WTC11 (cell line): ENCODE measurements at regions not wholly inside any gene's neighbourhood (a gene's known extent, or its start where the extent isn't known, plus 50 kb on each side); places are given as distances from the start of the nearest gene placed in this dataset.
"Not testable (repeated sequence)": the region's sequence is repeated elsewhere in the genome, so short reads cannot be mapped to it uniquely, and the experiment has no call there.

Experiments
- ATAC-seq: fragments of 200-7000 bp; cut with Tn5 transposase; 2 replicates; pipeline ENCODE4 v1.10.0; 2021; ENCODE audit warnings: mild to moderate bottlenecking, moderate library complexity
- CTCF ChIA-PET: fragments of 300-600 bp; sonication (Branson Sonifier 250); formaldehyde crosslinking; loops from one replicate; lab custom pipeline; 2021; ENCODE audit warnings: antibody characterized with exemption; lab: Charles Lee
- POLR2A ChIA-PET: fragments of 350-600 bp; sonication (Branson Sonifier 250); formaldehyde crosslinking; loops from one replicate; lab custom pipeline; 2021; ENCODE audit warnings: antibody characterized with exemption; lab: Charles Lee
- DNase-seq: peaks from one replicate; pipeline ENCODE4 v3.0.0; 2021; ENCODE audit warnings: low spot score
- H3K27ac Mint-ChIP-seq: 2 replicates; pipeline ENCODE4 v1.8.0; 2021; ENCODE audit warnings: mixed read lengths
- H3K27me3 Mint-ChIP-seq: 2 replicates; pipeline ENCODE4 v1.8.0; 2021; ENCODE audit warnings: low read depth, mild to moderate bottlenecking, moderate library complexity, mixed read lengths
- H3K36me3 Mint-ChIP-seq: 2 replicates; pipeline ENCODE4 v1.8.0; 2021; ENCODE audit warnings: mixed read lengths
- H3K4me1 Mint-ChIP-seq: 2 replicates; pipeline ENCODE4 v1.8.0; 2022; ENCODE audit warnings: mixed read lengths
- H3K4me3 Mint-ChIP-seq: 2 replicates; pipeline ENCODE4 v1.8.0; 2021; ENCODE audit warnings: mild to moderate bottlenecking, moderate library complexity, mixed read lengths
- H3K9me3 Mint-ChIP-seq: 2 replicates; pipeline ENCODE4 v1.8.0; 2021; ENCODE audit warnings: mixed read lengths
- FOXJ3 ChIP-seq: sonication (generic); formaldehyde crosslinking; IDR thresholded peaks from 2 replicates; pipeline ENCODE4 v1.9.0; 2021; ENCODE audit warnings: missing genetic modification reagents, mild to moderate bottlenecking, borderline replicate concordance
- FOXP1 ChIP-seq: sonication (generic); formaldehyde crosslinking; IDR thresholded peaks from 2 replicates; pipeline ENCODE4 v1.8.0; 2022; ENCODE audit warnings: missing genetic modification reagents, mild to moderate bottlenecking, moderate library complexity, borderline replicate concordance
- JAZF1 ChIP-seq: fragments of 250-450 bp; sonication (Bioruptor Pico); IDR thresholded peaks from 2 replicates; pipeline ENCODE4 v1.9.0; 2021; ENCODE audit warnings: moderate library complexity, mild to moderate bottlenecking, inconsistent platforms
- JUN ChIP-seq: sonication (generic); formaldehyde crosslinking; IDR thresholded peaks from 2 replicates; pipeline ENCODE4 v1.8.0; 2023; ENCODE audit warnings: mild to moderate bottlenecking, missing genetic modification reagents
- NFYB ChIP-seq: sonication (generic); formaldehyde crosslinking; conservative IDR thresholded peaks from 2 replicates; pipeline ENCODE4 v1.8.0; 2022; ENCODE audit warnings: low read depth, missing genetic modification reagents
- NR1H2 ChIP-seq: sonication (generic); formaldehyde crosslinking; IDR thresholded peaks from 2 replicates; pipeline ENCODE4 v1.9.0; 2021; ENCODE audit warnings: mild to moderate bottlenecking, moderate library complexity, missing genetic modification reagents
- PRRX2 ChIP-seq: fragments of 250-450 bp; sonication (Bioruptor Pico); IDR thresholded peaks from 2 replicates; pipeline ENCODE4 v1.8.0; 2021; ENCODE audit warnings: mild to moderate bottlenecking
- SMAD3 ChIP-seq: sonication (generic); formaldehyde crosslinking; IDR thresholded peaks from 2 replicates; pipeline ENCODE4 v1.8.0; 2022; ENCODE audit warnings: missing genetic modification reagents, mild to moderate bottlenecking, borderline replicate concordance
- SOX15 ChIP-seq: fragments of 250-450 bp; sonication (Bioruptor Pico); IDR thresholded peaks from 2 replicates; pipeline ENCODE4 v1.9.0; 2021; ENCODE audit warnings: mild to moderate bottlenecking
- ZNF219 ChIP-seq: sonication (generic); formaldehyde crosslinking; IDR thresholded peaks from 2 replicates; pipeline ENCODE4 v1.8.0; 2023; ENCODE audit warnings: missing genetic modification reagents, mild to moderate bottlenecking, borderline replicate concordance
- ZNF263 ChIP-seq: sonication (generic); formaldehyde crosslinking; IDR thresholded peaks from 2 replicates; pipeline ENCODE4 v1.8.1; 2022; ENCODE audit warnings: low read depth, mild to moderate bottlenecking, moderate library complexity, missing genetic modification reagents
- TF ChIP-seq, protein P1 (sequence below): sonication (generic); formaldehyde crosslinking; IDR thresholded peaks from 2 replicates; pipeline ENCODE4 v1.8.1; 2022; ENCODE audit warnings: low read depth, missing genetic modification reagents, borderline replicate concordance
- TF ChIP-seq, protein P2 (sequence below): sonication (generic); formaldehyde crosslinking; IDR thresholded peaks from 2 replicates; pipeline ENCODE4 v1.8.0; 2023; ENCODE audit warnings: missing genetic modification reagents, mild to moderate bottlenecking, borderline replicate concordance
- TF ChIP-seq, protein P3 (sequence below): sonication (generic); formaldehyde crosslinking; IDR thresholded peaks from 2 replicates; pipeline ENCODE4 v1.8.1; 2022; ENCODE audit warnings: mild to moderate bottlenecking, moderate library complexity, missing genetic modification reagents
- TF ChIP-seq, protein P4 (sequence below): fragments of 250-450 bp; sonication (Bioruptor Pico); IDR thresholded peaks from 2 replicates; pipeline ENCODE4 v1.9.0; 2021; ENCODE audit warnings: moderate library complexity, mild to moderate bottlenecking, inconsistent platforms, borderline replicate concordance
- TF ChIP-seq, protein P5 (sequence below): fragments of 250-450 bp; sonication (Bioruptor Pico); IDR thresholded peaks from 2 replicates; pipeline ENCODE4 v1.8.0; 2021; ENCODE audit warnings: mild to moderate bottlenecking
- TF ChIP-seq, protein P6 (sequence below): sonication (generic); formaldehyde crosslinking; IDR thresholded peaks from 2 replicates; pipeline ENCODE4 v1.8.0; 2022; ENCODE audit warnings: mild to moderate bottlenecking, missing genetic modification reagents

DNA sequence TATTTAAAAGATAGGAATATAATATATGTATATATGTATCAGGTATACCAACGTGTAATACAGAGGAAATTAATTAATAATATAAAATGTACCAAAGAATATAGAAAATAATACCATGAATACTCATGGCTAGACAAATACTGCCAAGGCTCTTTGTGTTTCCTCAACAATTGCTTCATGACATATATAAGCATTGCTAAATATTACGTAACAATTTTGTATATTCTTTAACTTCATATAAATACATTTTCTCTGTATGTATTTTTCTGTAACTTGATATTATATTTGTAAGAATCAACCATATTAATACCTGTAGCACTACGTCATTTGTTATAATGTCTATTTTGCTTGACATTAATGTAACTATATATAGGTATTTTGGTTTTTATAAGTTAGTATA is 104.0 kb downstream of the CEP44 start:
- no peaks in the 10 kb centered on the region for H3K36me3 Mint-ChIP-seq
- TF ChIP-seq FOXJ3 (CRISPR knock-in tag): no peak
- TF ChIP-seq, protein P1, sequence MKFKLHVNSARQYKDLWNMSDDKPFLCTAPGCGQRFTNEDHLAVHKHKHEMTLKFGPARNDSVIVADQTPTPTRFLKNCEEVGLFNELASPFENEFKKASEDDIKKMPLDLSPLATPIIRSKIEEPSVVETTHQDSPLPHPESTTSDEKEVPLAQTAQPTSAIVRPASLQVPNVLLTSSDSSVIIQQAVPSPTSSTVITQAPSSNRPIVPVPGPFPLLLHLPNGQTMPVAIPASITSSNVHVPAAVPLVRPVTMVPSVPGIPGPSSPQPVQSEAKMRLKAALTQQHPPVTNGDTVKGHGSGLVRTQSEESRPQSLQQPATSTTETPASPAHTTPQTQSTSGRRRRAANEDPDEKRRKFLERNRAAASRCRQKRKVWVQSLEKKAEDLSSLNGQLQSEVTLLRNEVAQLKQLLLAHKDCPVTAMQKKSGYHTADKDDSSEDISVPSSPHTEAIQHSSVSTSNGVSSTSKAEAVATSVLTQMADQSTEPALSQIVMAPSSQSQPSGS (CRISPR knock-in tag): no peak
- TF ChIP-seq ZNF219 (CRISPR knock-in tag): no peak
- TF ChIP-seq JAZF1 (CRISPR knock-in tag): no peak
- no peak for TF ChIP-seq SMAD3 (CRISPR knock-in tag)
- TF ChIP-seq, protein P2, sequence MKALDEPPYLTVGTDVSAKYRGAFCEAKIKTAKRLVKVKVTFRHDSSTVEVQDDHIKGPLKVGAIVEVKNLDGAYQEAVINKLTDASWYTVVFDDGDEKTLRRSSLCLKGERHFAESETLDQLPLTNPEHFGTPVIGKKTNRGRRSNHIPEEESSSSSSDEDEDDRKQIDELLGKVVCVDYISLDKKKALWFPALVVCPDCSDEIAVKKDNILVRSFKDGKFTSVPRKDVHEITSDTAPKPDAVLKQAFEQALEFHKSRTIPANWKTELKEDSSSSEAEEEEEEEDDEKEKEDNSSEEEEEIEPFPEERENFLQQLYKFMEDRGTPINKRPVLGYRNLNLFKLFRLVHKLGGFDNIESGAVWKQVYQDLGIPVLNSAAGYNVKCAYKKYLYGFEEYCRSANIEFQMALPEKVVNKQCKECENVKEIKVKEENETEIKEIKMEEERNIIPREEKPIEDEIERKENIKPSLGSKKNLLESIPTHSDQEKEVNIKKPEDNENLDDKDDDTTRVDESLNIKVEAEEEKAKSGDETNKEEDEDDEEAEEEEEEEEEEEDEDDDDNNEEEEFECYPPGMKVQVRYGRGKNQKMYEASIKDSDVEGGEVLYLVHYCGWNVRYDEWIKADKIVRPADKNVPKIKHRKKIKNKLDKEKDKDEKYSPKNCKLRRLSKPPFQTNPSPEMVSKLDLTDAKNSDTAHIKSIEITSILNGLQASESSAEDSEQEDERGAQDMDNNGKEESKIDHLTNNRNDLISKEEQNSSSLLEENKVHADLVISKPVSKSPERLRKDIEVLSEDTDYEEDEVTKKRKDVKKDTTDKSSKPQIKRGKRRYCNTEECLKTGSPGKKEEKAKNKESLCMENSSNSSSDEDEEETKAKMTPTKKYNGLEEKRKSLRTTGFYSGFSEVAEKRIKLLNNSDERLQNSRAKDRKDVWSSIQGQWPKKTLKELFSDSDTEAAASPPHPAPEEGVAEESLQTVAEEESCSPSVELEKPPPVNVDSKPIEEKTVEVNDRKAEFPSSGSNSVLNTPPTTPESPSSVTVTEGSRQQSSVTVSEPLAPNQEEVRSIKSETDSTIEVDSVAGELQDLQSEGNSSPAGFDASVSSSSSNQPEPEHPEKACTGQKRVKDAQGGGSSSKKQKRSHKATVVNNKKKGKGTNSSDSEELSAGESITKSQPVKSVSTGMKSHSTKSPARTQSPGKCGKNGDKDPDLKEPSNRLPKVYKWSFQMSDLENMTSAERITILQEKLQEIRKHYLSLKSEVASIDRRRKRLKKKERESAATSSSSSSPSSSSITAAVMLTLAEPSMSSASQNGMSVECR (CRISPR knock-in tag): no peak
- ChIA-PET POLR2A (no interaction called here), CTCF (no interaction called here)
- ATAC-seq: no peak
- H3K27ac Mint-ChIP-seq: no peak overlapping the region
- peaks cover 31% of the 10 kb centered on the region for H3K4me1 Mint-ChIP-seq
- H3K4me3 Mint-ChIP-seq: no peak overlapping the region
- H3K9me3 Mint-ChIP-seq: peaks cover 4% of the 10 kb centered on the region; the same call in 1 of the 2 replicates
- H3K27me3 Mint-ChIP-seq: no peaks in the 10 kb centered on the region
- no peak for DNase-seq

DNA sequence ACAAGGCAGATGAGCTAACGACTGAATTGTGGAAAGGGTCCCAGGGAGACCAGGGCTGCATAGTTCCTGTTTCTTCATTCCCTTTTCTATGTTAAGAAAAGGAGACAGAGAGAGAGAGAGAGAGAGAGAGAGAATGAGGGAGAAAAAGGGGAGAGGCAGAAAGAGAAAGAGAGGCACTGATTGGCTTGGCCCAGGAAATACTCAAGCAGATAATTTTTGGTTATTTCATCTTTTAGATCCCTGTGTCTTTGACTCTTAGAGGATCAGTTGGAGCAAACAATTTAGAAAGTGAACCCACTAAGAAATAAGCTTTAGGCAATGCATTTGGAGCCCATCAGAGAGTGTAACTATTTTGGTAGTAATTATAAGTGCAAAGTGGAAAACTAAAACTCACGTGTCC is 103.4 kb downstream of the CEP44 start:
- ATAC-seq (no peak), DNase-seq (no peak)
- Mint-ChIP-seq H3K27ac (0 out of 2 replicates have a peak overlapping the region, but pooled peaks have one; percentile 53), H3K4me3 (no peak overlapping the region), H3K27me3 (no peaks in the 10 kb centered on the region), H3K36me3 (no peaks in the 10 kb centered on the region), H3K4me1 (peaks cover 32% of the 10 kb centered on the region), H3K9me3 (peaks cover 4% of the 10 kb centered on the region; the same call in 1 of the 2 replicates)
- POLR2A ChIA-PET: no interaction called here
- CTCF ChIA-PET: no interaction called here
- TF ChIP-seq JUN (CRISPR knock-in tag) (no peak), ZNF263 (CRISPR knock-in tag) (no peak), FOXP1 (CRISPR knock-in tag) (no peak), SOX15 (CRISPR knock-in tag) (no peak), PRRX2 (no peak)
- TF ChIP-seq, protein P3, sequence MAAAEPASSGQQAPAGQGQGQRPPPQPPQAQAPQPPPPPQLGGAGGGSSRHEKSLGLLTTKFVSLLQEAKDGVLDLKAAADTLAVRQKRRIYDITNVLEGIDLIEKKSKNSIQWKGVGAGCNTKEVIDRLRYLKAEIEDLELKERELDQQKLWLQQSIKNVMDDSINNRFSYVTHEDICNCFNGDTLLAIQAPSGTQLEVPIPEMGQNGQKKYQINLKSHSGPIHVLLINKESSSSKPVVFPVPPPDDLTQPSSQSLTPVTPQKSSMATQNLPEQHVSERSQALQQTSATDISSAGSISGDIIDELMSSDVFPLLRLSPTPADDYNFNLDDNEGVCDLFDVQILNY (CRISPR knock-in tag): no peak
- TF ChIP-seq, protein P4, sequence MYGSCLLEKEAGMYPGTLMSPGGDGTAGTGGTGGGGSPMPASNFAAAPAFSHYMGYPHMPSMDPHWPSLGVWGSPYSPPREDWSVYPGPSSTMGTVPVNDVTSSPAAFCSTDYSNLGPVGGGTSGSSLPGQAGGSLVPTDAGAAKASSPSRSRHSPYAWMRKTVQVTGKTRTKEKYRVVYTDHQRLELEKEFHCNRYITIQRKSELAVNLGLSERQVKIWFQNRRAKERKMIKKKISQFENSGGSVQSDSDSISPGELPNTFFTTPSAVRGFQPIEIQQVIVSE (CRISPR knock-in tag): no peak
- TF ChIP-seq, all 79 proteins: peak for 0

DNA sequence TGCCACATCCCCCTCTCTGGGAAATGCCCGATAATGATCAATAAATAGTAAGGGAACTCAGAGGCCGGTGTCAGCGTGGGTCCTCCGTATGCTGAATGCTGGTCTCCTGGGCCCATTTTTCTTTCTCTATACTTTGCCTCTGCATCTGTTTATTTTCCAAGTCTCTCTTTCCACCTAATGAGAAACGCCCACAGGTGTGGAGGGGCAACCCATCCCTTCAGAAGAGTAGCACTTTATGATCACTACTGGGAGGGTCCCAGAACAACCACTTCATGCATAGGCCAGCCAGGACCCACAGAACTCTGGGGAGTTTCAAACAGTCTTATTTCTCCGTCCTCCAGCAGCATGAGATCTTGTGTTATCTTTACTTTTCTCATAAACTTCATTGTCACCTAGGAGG is 100.1 kb downstream of the CEP44 start:
- no peak overlapping the region for H3K4me3 Mint-ChIP-seq
- no peaks in the 10 kb centered on the region for H3K36me3 Mint-ChIP-seq
- H3K4me1 Mint-ChIP-seq: peaks cover 56% of the 10 kb centered on the region
- POLR2A ChIA-PET: no interaction called here
- no peak overlapping the region for H3K27ac Mint-ChIP-seq
- no peaks in the 10 kb centered on the region for H3K27me3 Mint-ChIP-seq
- CTCF ChIA-PET: no interaction called here
- H3K9me3 Mint-ChIP-seq: peaks cover 4% of the 10 kb centered on the region; the same call in 1 of the 2 replicates
- DNase-seq: no peak
- TF ChIP-seq, protein P5, sequence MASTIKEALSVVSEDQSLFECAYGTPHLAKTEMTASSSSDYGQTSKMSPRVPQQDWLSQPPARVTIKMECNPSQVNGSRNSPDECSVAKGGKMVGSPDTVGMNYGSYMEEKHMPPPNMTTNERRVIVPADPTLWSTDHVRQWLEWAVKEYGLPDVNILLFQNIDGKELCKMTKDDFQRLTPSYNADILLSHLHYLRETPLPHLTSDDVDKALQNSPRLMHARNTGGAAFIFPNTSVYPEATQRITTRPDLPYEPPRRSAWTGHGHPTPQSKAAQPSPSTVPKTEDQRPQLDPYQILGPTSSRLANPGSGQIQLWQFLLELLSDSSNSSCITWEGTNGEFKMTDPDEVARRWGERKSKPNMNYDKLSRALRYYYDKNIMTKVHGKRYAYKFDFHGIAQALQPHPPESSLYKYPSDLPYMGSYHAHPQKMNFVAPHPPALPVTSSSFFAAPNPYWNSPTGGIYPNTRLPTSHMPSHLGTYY (CRISPR knock-in tag): no peak
- TF ChIP-seq, protein P6, sequence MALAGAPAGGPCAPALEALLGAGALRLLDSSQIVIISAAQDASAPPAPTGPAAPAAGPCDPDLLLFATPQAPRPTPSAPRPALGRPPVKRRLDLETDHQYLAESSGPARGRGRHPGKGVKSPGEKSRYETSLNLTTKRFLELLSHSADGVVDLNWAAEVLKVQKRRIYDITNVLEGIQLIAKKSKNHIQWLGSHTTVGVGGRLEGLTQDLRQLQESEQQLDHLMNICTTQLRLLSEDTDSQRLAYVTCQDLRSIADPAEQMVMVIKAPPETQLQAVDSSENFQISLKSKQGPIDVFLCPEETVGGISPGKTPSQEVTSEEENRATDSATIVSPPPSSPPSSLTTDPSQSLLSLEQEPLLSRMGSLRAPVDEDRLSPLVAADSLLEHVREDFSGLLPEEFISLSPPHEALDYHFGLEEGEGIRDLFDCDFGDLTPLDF (CRISPR knock-in tag): no peak
- TF ChIP-seq NR1H2 (CRISPR knock-in tag) (no peak), ZNF219 (CRISPR knock-in tag) (no peak), NFYB (no peak)
- peak; percentile 52 for ATAC-seq

DNA sequence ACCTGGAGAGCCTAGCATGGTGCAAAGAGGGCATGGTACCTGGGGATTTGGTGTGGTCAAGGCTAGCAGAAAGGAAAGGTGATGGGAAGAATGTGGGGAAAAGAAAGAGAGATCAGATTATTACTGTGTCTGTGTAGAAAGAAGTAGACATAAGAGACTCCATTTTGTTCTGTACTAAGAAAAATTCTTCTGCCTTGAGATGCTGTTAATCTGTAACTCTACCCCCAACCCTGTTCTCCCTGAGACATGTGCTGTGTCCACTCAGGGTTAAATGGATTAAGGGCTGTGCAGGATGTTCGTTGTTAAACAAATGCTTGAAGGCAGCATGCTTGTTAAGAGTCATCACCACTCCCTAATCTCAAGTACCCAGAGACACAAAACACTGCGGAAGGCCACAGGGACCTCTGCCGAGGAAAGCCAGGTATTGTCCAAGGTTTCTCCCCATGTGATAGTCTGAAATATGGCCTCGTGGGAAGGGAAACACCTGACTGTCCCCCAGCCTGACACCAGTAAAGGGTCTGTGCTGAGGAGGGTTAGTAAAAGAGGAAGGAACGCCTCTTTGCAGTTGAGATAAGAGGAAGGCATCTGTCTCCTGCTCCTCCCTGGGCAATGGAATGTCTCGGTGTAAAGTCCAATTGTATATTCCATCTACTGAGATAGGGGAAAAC is 99.4 kb downstream of the CEP44 start:
- H3K27me3 Mint-ChIP-seq, H3K36me3 Mint-ChIP-seq, H3K4me3 Mint-ChIP-seq, ATAC-seq, H3K9me3 Mint-ChIP-seq, POLR2A ChIA-PET, DNase-seq, H3K27ac Mint-ChIP-seq, CTCF ChIA-PET: not testable (repeated sequence)
- peaks cover 59% of the 10 kb centered on the region for H3K4me1 Mint-ChIP-seq
